ENCODE measurements at regions not wholly inside any gene's neighbourhood (a gene's known extent, or its start where the extent isn't known, plus 50 kb on each side); places are given as distances from the start of the nearest gene placed in this dataset.
A peak's percentile ranks its signal among the peaks of the same experiment; 100 is the strongest.

- WGBS, 2 donors (ENCODE audit: extremely low coverage in 2 of 2, insufficient read length in 2 of 2, insufficient replicate concordance in 1 of 2) = no CpG with 5 or more reads among the region's 9 CpGs
- H2AK5ac ChIP-seq (ENCODE audit: low read depth, low read length) = peak overlapping the region; percentile 31
- no peak overlapping the region for H3K4ac ChIP-seq (ENCODE audit: low read length)
- H3K23ac ChIP-seq (ENCODE audit: low read depth, low read length, poor library complexity) = peak overlapping the region; percentile 1
- H3K9me3 ChIP-seq (replicated peaks in 1 of 2; ENCODE audit: control insufficient read depth in 2 of 2, insufficient read depth in 1 of 2, low read depth in 1 of 2, low read length in 2 of 2) = no peaks in the 10 kb centered on the region
- H3K4me1 ChIP-seq (ENCODE audit: control insufficient read depth in 2 of 2, insufficient read depth in 1 of 2, low read depth in 1 of 2, low read length in 2 of 2) = peaks cover 0 to 2% of the 10 kb centered on the region in 2 donors
- no peak overlapping the region for H4K91ac ChIP-seq (ENCODE audit: low read depth, low read length, poor library complexity)
- H3K9ac ChIP-seq (ENCODE audit: low read depth, low read length, poor library complexity) = no peak overlapping the region
- H2BK5ac ChIP-seq (ENCODE audit: low read length) = no peak overlapping the region
- peaks cover 0 to 36% (median 2%) of the 10 kb centered on the region in 3 experiments for H3K27me3 ChIP-seq (ENCODE audit: control insufficient read depth in 3 of 3, insufficient read depth in 3 of 3, low read depth in 1 of 3, low read length in 3 of 3)
- no peak overlapping the region for H3K4me3 ChIP-seq (ENCODE audit: low read length in 2 of 2)
- no peak overlapping the region for H3K27ac ChIP-seq (replicated peaks; ENCODE audit: low read length)
- no peak overlapping the region for H3K4me2 ChIP-seq (ENCODE audit: insufficient read depth, low read length, poor library complexity, severe bottlenecking)
- no peak overlapping the region for H2BK12ac ChIP-seq (ENCODE audit: low read length)
- no peaks in the 10 kb centered on the region for H3K79me1 ChIP-seq (ENCODE audit: low read depth, low read length)
- H2BK15ac ChIP-seq (ENCODE audit: low read length) = peak overlapping the region; percentile 49
- H2BK120ac ChIP-seq (ENCODE audit: low read depth, low read length) = no peak overlapping the region
- H2AFZ ChIP-seq (ENCODE audit: low read length) = no peak overlapping the region
- no peak overlapping the region for H3K14ac ChIP-seq (ENCODE audit: low read length)
- H3K36me3 ChIP-seq (replicated peaks in 1 of 2; ENCODE audit: control insufficient read depth in 2 of 2, insufficient read depth in 2 of 2, low read length in 2 of 2) = no peaks in the 10 kb centered on the region
- no peak overlapping the region for H4K8ac ChIP-seq (ENCODE audit: low read depth, low read length)
- no peak for DNase-seq (ENCODE audit: low spot score)
- peak overlapping the region; percentile 59 for H3K18ac ChIP-seq (ENCODE audit: low read length)
These were observed 136.6 kb upstream of the FAM20C start for GRCh38 chr7:55690-56248.

- H3K27me3 ChIP-seq (ENCODE audit: control insufficient read depth in 3 of 3, insufficient read depth in 3 of 3, low read depth in 1 of 3, low read length in 3 of 3) = peaks cover 0 to 40% (median 2%) of the 10 kb centered on the region in 3 experiments
- peaks cover 0 to 2% of the 10 kb centered on the region in 2 donors for H3K4me1 ChIP-seq (ENCODE audit: control insufficient read depth in 2 of 2, insufficient read depth in 1 of 2, low read depth in 1 of 2, low read length in 2 of 2)
- H2BK15ac ChIP-seq (ENCODE audit: low read length) = peak overlapping the region; percentile 49
- no peak overlapping the region for H4K91ac ChIP-seq (ENCODE audit: low read depth, low read length, poor library complexity)
- H3K14ac ChIP-seq (ENCODE audit: low read length) = no peak overlapping the region
- H3K9me3 ChIP-seq (replicated peaks in 1 of 2; ENCODE audit: control insufficient read depth in 2 of 2, insufficient read depth in 1 of 2, low read depth in 1 of 2, low read length in 2 of 2) = no peaks in the 10 kb centered on the region
- no peak overlapping the region for H3K9ac ChIP-seq (ENCODE audit: low read depth, low read length, poor library complexity)
- H2AK5ac ChIP-seq (ENCODE audit: low read depth, low read length) = no peak overlapping the region
- no peak overlapping the region for H2BK12ac ChIP-seq (ENCODE audit: low read length)
- no peak overlapping the region for H3K4me2 ChIP-seq (ENCODE audit: insufficient read depth, low read length, poor library complexity, severe bottlenecking)
- no peaks in the 10 kb centered on the region for H3K36me3 ChIP-seq (replicated peaks in 1 of 2; ENCODE audit: control insufficient read depth in 2 of 2, insufficient read depth in 2 of 2, low read length in 2 of 2)
- H2BK120ac ChIP-seq (ENCODE audit: low read depth, low read length) = no peak overlapping the region
- H3K23ac ChIP-seq (ENCODE audit: low read depth, low read length, poor library complexity) = peak overlapping the region; percentile 1
- no peak for DNase-seq (ENCODE audit: low spot score)
- H2BK5ac ChIP-seq (ENCODE audit: low read length) = no peak overlapping the region
- H3K18ac ChIP-seq (ENCODE audit: low read length) = peak overlapping the region; percentile 20
- no peak overlapping the region for H3K4ac ChIP-seq (ENCODE audit: low read length)
- no CpG with 5 or more reads among the region's 18 CpGs for WGBS, 2 donors (ENCODE audit: extremely low coverage in 2 of 2, insufficient read length in 2 of 2, insufficient replicate concordance in 1 of 2)
- no peak overlapping the region for H3K4me3 ChIP-seq (ENCODE audit: low read length in 2 of 2)
- no peak overlapping the region for H4K8ac ChIP-seq (ENCODE audit: low read depth, low read length)
- H3K27ac ChIP-seq (replicated peaks; ENCODE audit: low read length) = no peak overlapping the region
- no peaks in the 10 kb centered on the region for H3K79me1 ChIP-seq (ENCODE audit: low read depth, low read length)
- no peak overlapping the region for H2AFZ ChIP-seq (ENCODE audit: low read length)
These were observed 136.0 kb upstream of the FAM20C start for GRCh38 chr7:56291-56913.

GRCh38 chr7:57071-57470, 135.3 kb upstream of the FAM20C start:
- H3K9ac ChIP-seq (ENCODE audit: low read depth, low read length, poor library complexity) = no peak overlapping the region
- peak overlapping the region; percentile 3 for H3K18ac ChIP-seq (ENCODE audit: low read length)
- WGBS, 2 donors (ENCODE audit: extremely low coverage in 2 of 2, insufficient read length in 2 of 2, insufficient replicate concordance in 1 of 2) = no CpG with 5 or more reads among the region's 8 CpGs

DNA sequence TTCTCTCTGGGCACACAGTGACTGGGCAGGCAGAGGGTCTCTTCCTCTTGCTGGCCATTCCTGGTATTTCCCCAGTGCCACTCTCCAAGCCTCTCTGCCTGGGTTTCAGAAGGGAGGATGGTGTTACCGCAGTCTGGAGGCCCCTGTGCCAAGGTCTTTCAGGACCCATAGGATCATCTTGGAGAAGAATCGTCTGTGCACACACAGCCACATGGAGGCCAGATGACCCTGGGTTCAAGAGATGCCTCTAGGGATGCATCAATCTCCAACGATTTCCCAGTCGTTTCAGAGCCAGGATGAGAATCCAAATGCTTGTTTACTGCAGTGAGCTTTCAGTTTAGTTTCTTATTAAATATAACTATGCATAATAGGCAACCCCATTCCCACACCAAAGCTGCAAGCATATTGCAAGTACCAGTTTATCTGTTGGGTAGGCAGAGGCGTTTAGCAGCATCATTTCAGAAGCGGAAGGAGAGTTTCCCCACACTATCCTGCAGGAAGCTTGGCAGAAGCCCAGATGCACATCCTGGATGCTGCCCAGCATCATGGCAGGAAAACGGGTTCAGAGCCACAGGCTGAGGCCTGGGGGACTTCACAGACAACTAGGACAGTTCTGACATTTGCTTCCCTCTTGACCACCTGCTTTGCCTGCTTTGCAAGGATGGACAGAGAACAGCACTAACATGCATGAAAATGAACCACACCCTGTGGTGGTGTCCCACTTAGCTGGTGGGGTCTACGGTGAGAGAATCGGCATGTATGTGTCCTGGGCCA, 134.7 kb upstream of the FAM20C start:
- no peak overlapping the region for H2BK5ac ChIP-seq (ENCODE audit: low read length)
- no peaks in the 10 kb centered on the region for H3K36me3 ChIP-seq (replicated peaks in 1 of 2; ENCODE audit: control insufficient read depth in 2 of 2, insufficient read depth in 2 of 2, low read length in 2 of 2)
- H2AK5ac ChIP-seq (ENCODE audit: low read depth, low read length) = no peak overlapping the region
- no peak overlapping the region for H3K14ac ChIP-seq (ENCODE audit: low read length)
- H3K9me3 ChIP-seq (replicated peaks in 1 of 2; ENCODE audit: control insufficient read depth in 2 of 2, insufficient read depth in 1 of 2, low read depth in 1 of 2, low read length in 2 of 2) = no peaks in the 10 kb centered on the region
- peaks cover 0 to 40% (median 2%) of the 10 kb centered on the region in 3 experiments for H3K27me3 ChIP-seq (ENCODE audit: control insufficient read depth in 3 of 3, insufficient read depth in 3 of 3, low read depth in 1 of 3, low read length in 3 of 3)
- H3K4ac ChIP-seq (ENCODE audit: low read length) = no peak overlapping the region
- no peaks in the 10 kb centered on the region for H3K79me1 ChIP-seq (ENCODE audit: low read depth, low read length)
- H3K4me1 ChIP-seq (ENCODE audit: control insufficient read depth in 2 of 2, insufficient read depth in 1 of 2, low read depth in 1 of 2, low read length in 2 of 2) = peaks cover 0 to 2% of the 10 kb centered on the region in 2 donors
- H3K4me2 ChIP-seq (ENCODE audit: insufficient read depth, low read length, poor library complexity, severe bottlenecking) = no peak overlapping the region
- peak overlapping the region; percentile 14 for H2BK120ac ChIP-seq (ENCODE audit: low read depth, low read length)
- DNase-seq (ENCODE audit: low spot score) = no peak
- no CpG with 5 or more reads among the region's 9 CpGs for WGBS, 2 donors (ENCODE audit: extremely low coverage in 2 of 2, insufficient read length in 2 of 2, insufficient replicate concordance in 1 of 2)
- H4K91ac ChIP-seq (ENCODE audit: low read depth, low read length, poor library complexity) = peak overlapping the region; percentile 46
- no peak overlapping the region for H2AFZ ChIP-seq (ENCODE audit: low read length)
- H3K23ac ChIP-seq (ENCODE audit: low read depth, low read length, poor library complexity) = no peak overlapping the region
- H2BK12ac ChIP-seq (ENCODE audit: low read length) = no peak overlapping the region
- H3K27ac ChIP-seq (replicated peaks; ENCODE audit: low read length) = no peak overlapping the region
- H3K4me3 ChIP-seq (ENCODE audit: low read length in 2 of 2) = no peak overlapping the region
- H4K8ac ChIP-seq (ENCODE audit: low read depth, low read length) = no peak overlapping the region
- no peak overlapping the region for H3K18ac ChIP-seq (ENCODE audit: low read length)
- no peak overlapping the region for H3K9ac ChIP-seq (ENCODE audit: low read depth, low read length, poor library complexity)
- no peak overlapping the region for H2BK15ac ChIP-seq (ENCODE audit: low read length)

More at GRCh38 chr7:57071-57470, 135.3 kb upstream of the FAM20C start:
- Histone ChIP-seq H3K14ac (ENCODE audit: low read length) (no peak overlapping the region), H4K8ac (ENCODE audit: low read depth, low read length) (no peak overlapping the region), H3K23ac (ENCODE audit: low read depth, low read length, poor library complexity) (no peak overlapping the region), H3K27me3 (ENCODE audit: control insufficient read depth in 3 of 3, insufficient read depth in 3 of 3, low read depth in 1 of 3, low read length in 3 of 3) (peaks cover 0 to 40% (median 2%) of the 10 kb centered on the region in 3 experiments), H3K4me2 (ENCODE audit: insufficient read depth, low read length, poor library complexity, severe bottlenecking) (no peak overlapping the region), H3K79me1 (ENCODE audit: low read depth, low read length) (no peaks in the 10 kb centered on the region), H3K4me3 (ENCODE audit: low read length in 2 of 2) (no peak overlapping the region), H3K4ac (ENCODE audit: low read length) (no peak overlapping the region), H3K9me3 (replicated peaks in 1 of 2; ENCODE audit: control insufficient read depth in 2 of 2, insufficient read depth in 1 of 2, low read depth in 1 of 2, low read length in 2 of 2) (no peaks in the 10 kb centered on the region), H3K4me1 (ENCODE audit: control insufficient read depth in 2 of 2, insufficient read depth in 1 of 2, low read depth in 1 of 2, low read length in 2 of 2) (peaks cover 0 to 2% of the 10 kb centered on the region in 2 donors), H2BK120ac (ENCODE audit: low read depth, low read length) (peak overlapping the region; percentile 14), H3K27ac (replicated peaks; ENCODE audit: low read length) (no peak overlapping the region), H4K91ac (ENCODE audit: low read depth, low read length, poor library complexity) (peak overlapping the region; percentile 46), H2BK15ac (ENCODE audit: low read length) (no peak overlapping the region), H2BK12ac (ENCODE audit: low read length) (no peak overlapping the region), H2AFZ (ENCODE audit: low read length) (no peak overlapping the region), H2BK5ac (ENCODE audit: low read length) (no peak overlapping the region), H2AK5ac (ENCODE audit: low read depth, low read length) (no peak overlapping the region), H3K36me3 (replicated peaks in 1 of 2; ENCODE audit: control insufficient read depth in 2 of 2, insufficient read depth in 2 of 2, low read length in 2 of 2) (no peaks in the 10 kb centered on the region)
- no peak for DNase-seq (ENCODE audit: low spot score)

Data from neuronal stem cell (in vitro differentiated cells).